ENCODE measurements at regions not wholly inside any gene's neighbourhood (a gene's known extent, or its start where the extent isn't known, plus 50 kb on each side); places are given as distances from the start of the nearest gene placed in this dataset.

DNA sequence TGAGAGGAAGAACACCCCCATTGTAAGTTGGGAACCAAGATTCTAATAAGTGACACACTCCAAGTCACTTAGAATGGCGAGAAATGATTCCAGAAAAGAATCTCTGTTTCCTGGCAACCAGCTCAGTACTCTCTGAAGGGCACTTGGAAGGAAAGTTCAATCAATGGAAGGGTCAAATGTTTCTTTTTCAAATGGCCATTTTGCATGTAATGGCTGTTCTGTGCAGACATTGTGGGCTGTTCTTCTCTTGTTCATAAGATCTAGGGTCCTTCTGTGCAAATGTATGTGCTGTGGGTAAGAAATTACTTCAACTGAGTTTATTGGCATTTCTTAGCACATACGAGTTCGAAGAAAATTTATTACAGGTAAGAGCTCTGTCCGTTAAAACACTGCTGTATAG is 145.3 kb downstream of the EVX1 start:
- H3K9me3 ChIP-seq (ENCODE audit: insufficient read depth in 2 of 2, low read depth in 1 of 2, low read length in 1 of 2) = no peaks in the 10 kb centered on the region
- ChIA-PET CTCF (ENCODE audit: partially characterized antibody) (interaction anchor here (1.3 to 2.8 kb wide), 3 partner anchors 9 to 140 kb away, joined by 3 to 10 read pairs (median 3); no protein-coding TSS in a partner anchor), POLR2A (ENCODE audit: partially characterized antibody) (no interaction called here)
- no peak overlapping the region for H2AFZ ChIP-seq (ENCODE audit: low read length)
- H2BK120ac ChIP-seq (replicated peaks; ENCODE audit: low read depth, low read length) = no peak overlapping the region
- no peaks in the 10 kb centered on the region for H3K27me3 ChIP-seq (replicated peaks in 1 of 4; ENCODE audit: control insufficient read depth in 3 of 4, extremely low read depth in 1 of 4, insufficient read depth in 3 of 4, low read length in 3 of 4)
- H3K56ac ChIP-seq (replicated peaks; ENCODE audit: insufficient read length, low read depth, low read length) = no peak overlapping the region
- H4K91ac ChIP-seq (replicated peaks; ENCODE audit: insufficient read length, low read length) = no peak overlapping the region
- no peak overlapping the region for H3K14ac ChIP-seq (ENCODE audit: insufficient read length)
- no peak overlapping the region for H4K5ac ChIP-seq (ENCODE audit: insufficient read length, low read depth, low read length)
- H3K23ac ChIP-seq (ENCODE audit: insufficient read length) = no peak overlapping the region
- H3K23me2 ChIP-seq (ENCODE audit: low read depth, low read length) = no peaks in the 10 kb centered on the region; the same call in 1 of the 2 replicates
- no peak overlapping the region for H2BK12ac ChIP-seq (ENCODE audit: low read depth, low read length)
- H2BK5ac ChIP-seq (ENCODE audit: low read depth, low read length) = no peak overlapping the region
- DNase-seq (ENCODE audit: low read depth in 1 of 2, low spot score in 2 of 2) (no peak), FAIRE-seq (no peak)
- no peak overlapping the region for H3K27ac ChIP-seq (ENCODE audit: low read depth, low read length)
- no peak overlapping the region for H3K4me3 ChIP-seq (ENCODE audit: extremely low read depth in 1 of 4, insufficient read depth in 2 of 4, low read depth in 3 of 4, low read length in 4 of 4)
- H4K20me1 ChIP-seq (replicated peaks in 1 of 2; ENCODE audit: control insufficient read depth in 1 of 2, insufficient read depth in 2 of 2, low read length in 2 of 2) = no peaks in the 10 kb centered on the region
- H2BK15ac ChIP-seq (ENCODE audit: low read length) = no peak overlapping the region
- no peak overlapping the region for H3K9ac ChIP-seq (replicated peaks in 1 of 4; ENCODE audit: extremely low read depth in 1 of 4, low read depth in 3 of 4, low read length in 3 of 4)
- H3K36me3 ChIP-seq (ENCODE audit: control insufficient read depth in 2 of 4, insufficient read depth in 4 of 4, low read length in 3 of 4) = no peaks in the 10 kb centered on the region
- H3K79me2 ChIP-seq (ENCODE audit: control insufficient read depth in 1 of 2, insufficient read depth in 2 of 2, low read length in 2 of 2) = no peaks in the 10 kb centered on the region
- H3K4me2 ChIP-seq (ENCODE audit: insufficient read depth in 1 of 2, low read depth in 2 of 2, low read length in 2 of 2) = no peak overlapping the region
- H3K18ac ChIP-seq (ENCODE audit: extremely low read depth, low read length) = no peak overlapping the region
- H3K4ac ChIP-seq (replicated peaks; ENCODE audit: insufficient read length, low read depth, low read length) = no peak overlapping the region
- no peak overlapping the region for H2BK20ac ChIP-seq (ENCODE audit: low read length)
- no peaks in the 10 kb centered on the region for H3K79me1 ChIP-seq (ENCODE audit: low read depth, low read length)
- no peak overlapping the region for H2AK5ac ChIP-seq (ENCODE audit: low read depth, low read length)
- no peaks in the 10 kb centered on the region for H3K4me1 ChIP-seq (replicated peaks in 1 of 4; ENCODE audit: control insufficient read depth in 3 of 4, insufficient read depth in 4 of 4, low read length in 3 of 4)
- no peak overlapping the region for H4K8ac ChIP-seq (ENCODE audit: extremely low read depth, insufficient read depth, low read length)
- 79% methylated on average over 4 of the region's 4 CpGs; no CpG with 5 or more reads in 1 of the 2 experiments for WGBS, 2 experiments (ENCODE audit: extremely low coverage in 1 of 2, insufficient coverage in 1 of 2, insufficient read length in 1 of 2, insufficient replicate concordance in 2 of 2, low coverage in 1 of 2, low lambda C conversion rate in 2 of 2, missing lambda C conversion rate in 1 of 2)
- TF ChIP-seq, protein P1, sequence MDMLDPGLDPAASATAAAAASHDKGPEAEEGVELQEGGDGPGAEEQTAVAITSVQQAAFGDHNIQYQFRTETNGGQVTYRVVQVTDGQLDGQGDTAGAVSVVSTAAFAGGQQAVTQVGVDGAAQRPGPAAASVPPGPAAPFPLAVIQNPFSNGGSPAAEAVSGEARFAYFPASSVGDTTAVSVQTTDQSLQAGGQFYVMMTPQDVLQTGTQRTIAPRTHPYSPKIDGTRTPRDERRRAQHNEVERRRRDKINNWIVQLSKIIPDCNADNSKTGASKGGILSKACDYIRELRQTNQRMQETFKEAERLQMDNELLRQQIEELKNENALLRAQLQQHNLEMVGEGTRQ (IDR thresholded peaks at IDR 0.05; ENCODE audit: low read length) = no peak
- TF ChIP-seq RBBP5 (IDR thresholded peaks at IDR 0.05; ENCODE audit: borderline replicate concordance, low read depth, low read length) (no peak), KDM5A (IDR thresholded peaks at IDR 0.05; ENCODE audit: low read length) (no peak), RAD21 (IDR thresholded peaks at IDR 0.05 in 1 of 2, conservative IDR thresholded peaks at IDR 0.05 in 1 of 2; ENCODE audit: low read depth in 2 of 2, low read length in 2 of 2) (no peak), CBX8 (IDR thresholded peaks at IDR 0.05; ENCODE audit: borderline replicate concordance, low read depth, low read length) (no peak)
